Loucy (cell line): ENCODE measurements at regions not wholly inside any gene's neighbourhood (a gene's known extent, or its start where the extent isn't known, plus 50 kb on each side); places are given as distances from the start of the nearest gene placed in this dataset.

Experiments
- H2AFZ ChIP-seq: fragments of 200-600 bp; sonication (generic); 2 replicates; pipeline ENCODE4 v1.6.0; 2016; ENCODE audit warnings: antibody characterized with exemption, mild to moderate bottlenecking, low read length, moderate library complexity
- H3F3A ChIP-seq: fragments of 200-600 bp; 2 replicates; pipeline ENCODE4 v1.6.0; 2016; ENCODE audit warnings: antibody characterized with exemption, low read depth, mild to moderate bottlenecking
- H3K27me3 ChIP-seq: fragments of 200-600 bp; sonication (generic); 2 replicates; pipeline ENCODE4 v1.6.1; 2014; ENCODE audit warnings: low read length, mild to moderate bottlenecking; ENCODE audit not compliant: insufficient read depth, poor library complexity, severe bottlenecking
- H3K36me3 ChIP-seq: fragments of 200-600 bp; sonication (generic); 2 replicates; pipeline ENCODE4 v1.6.1; 2016; ENCODE audit warnings: low read length; ENCODE audit not compliant: insufficient read depth
- H3K4me1 ChIP-seq: fragments of 200-600 bp; sonication (generic); 2 replicates; pipeline ENCODE4 v1.5.1; 2014; ENCODE audit warnings: low read length, mild to moderate bottlenecking; ENCODE audit not compliant: insufficient read depth, poor library complexity, severe bottlenecking
- H3K4me2 ChIP-seq: fragments of 200-600 bp; sonication (generic); 2 replicates; pipeline ENCODE4 v1.6.0; 2014; ENCODE audit warnings: antibody characterized with exemption, low read length, low read depth, mild to moderate bottlenecking; ENCODE audit not compliant: poor library complexity, severe bottlenecking
- H3K4me3 ChIP-seq: fragments of 200-600 bp; sonication (generic); 2 replicates; pipeline ENCODE4 v1.5.1; 2014; ENCODE audit warnings: low read length, mild to moderate bottlenecking, mixed read lengths; ENCODE audit not compliant: poor library complexity, severe bottlenecking
- H3K79me2 ChIP-seq: fragments of 200-600 bp; sonication (generic); 2 replicates; pipeline ENCODE4 v1.6.1; 2014; ENCODE audit warnings: low read length; ENCODE audit not compliant: insufficient read depth
- H3K9ac ChIP-seq: fragments of 200-600 bp; sonication (generic); 2 replicates; pipeline ENCODE4 v1.6.0; 2014; ENCODE audit warnings: mild to moderate bottlenecking, low read depth, low read length, moderate library complexity; ENCODE audit not compliant: poor library complexity, severe bottlenecking
- H3K9me2 ChIP-seq: fragments of 200-600 bp; sonication (generic); replicated peaks from 2 replicates; pipeline ENCODE4 v1.6.1; 2016; ENCODE audit warnings: low read depth, low read length, mixed read lengths
- H3K9me3 ChIP-seq: fragments of 200-600 bp; sonication (generic); 2 replicates; pipeline ENCODE4 v1.6.1; 2014; ENCODE audit warnings: mild to moderate bottlenecking, antibody characterized with exemption, low read length, low read depth; ENCODE audit not compliant: insufficient read depth
- H4K20me1 ChIP-seq: fragments of 200-600 bp; sonication (generic); 2 replicates; pipeline ENCODE4 v1.6.0; 2014; ENCODE audit warnings: antibody characterized with exemption, low read length, mild to moderate bottlenecking; ENCODE audit not compliant: insufficient read depth, poor library complexity, severe bottlenecking
- CTCF ChIP-seq: fragments of 200-600 bp; sonication (generic); conservative IDR thresholded peaks from 2 replicates; pipeline ENCODE4 v1.5.1; 2014; ENCODE audit warnings: mild to moderate bottlenecking, antibody characterized with exemption, low read length
- EZH2phosphoT487 ChIP-seq: fragments of 200-600 bp; IDR thresholded peaks from 2 replicates; pipeline ENCODE4 v1.6.1; 2018; ENCODE audit warnings: antibody characterized with exemption, mild to moderate bottlenecking, moderate library complexity, borderline replicate concordance

- Histone ChIP-seq H3K27me3 (no peaks in the 10 kb centered on the region), H3K9me3 (no peaks in the 10 kb centered on the region), H3K4me3 (no peak overlapping the region), H3K79me2 (no peaks in the 10 kb centered on the region), H3K9me2 (no peaks in the 10 kb centered on the region), H4K20me1 (no peaks in the 10 kb centered on the region), H3K4me2 (no peak overlapping the region), H3F3A (no peaks in the 10 kb centered on the region), H3K36me3 (no peaks in the 10 kb centered on the region), H3K4me1 (no peaks in the 10 kb centered on the region), H3K9ac (no peak overlapping the region), H2AFZ (no peak overlapping the region)
- TF ChIP-seq CTCF (no peak), EZH2phosphoT487 (no peak)
Observed at GRCh38 chr1:191327868-191328267, 830.4 kb upstream of the RGS18 start.

GRCh38 chr1:191343816-191344215, 814.4 kb upstream of the RGS18 start:
- Histone ChIP-seq H3F3A (no peaks in the 10 kb centered on the region), H2AFZ (no peak overlapping the region), H3K27me3 (no peaks in the 10 kb centered on the region), H3K4me2 (no peak overlapping the region), H3K4me3 (no peak overlapping the region), H3K9ac (no peak overlapping the region), H3K4me1 (no peaks in the 10 kb centered on the region), H4K20me1 (no peaks in the 10 kb centered on the region), H3K9me2 (no peaks in the 10 kb centered on the region), H3K36me3 (no peaks in the 10 kb centered on the region), H3K9me3 (no peaks in the 10 kb centered on the region), H3K79me2 (no peaks in the 10 kb centered on the region)
- TF ChIP-seq CTCF = no peak
- no peak for TF ChIP-seq EZH2phosphoT487

GRCh38 chr1:191346381-191346780, 811.9 kb upstream of the RGS18 start:
- H3F3A ChIP-seq = no peaks in the 10 kb centered on the region
- H3K27me3 ChIP-seq = no peaks in the 10 kb centered on the region
- H3K9ac ChIP-seq = no peak overlapping the region

More at GRCh38 chr1:191346381-191346780, 811.9 kb upstream of the RGS18 start:
- no peak overlapping the region for H2AFZ ChIP-seq
- H3K4me1 ChIP-seq = no peaks in the 10 kb centered on the region
- H3K4me3 ChIP-seq = no peak overlapping the region
- no peak overlapping the region for H3K4me2 ChIP-seq
- no peaks in the 10 kb centered on the region for H3K9me3 ChIP-seq
- TF ChIP-seq CTCF = no peak
- no peak for TF ChIP-seq EZH2phosphoT487
- no peaks in the 10 kb centered on the region for H4K20me1 ChIP-seq
- no peaks in the 10 kb centered on the region for H3K36me3 ChIP-seq
- H3K79me2 ChIP-seq = no peaks in the 10 kb centered on the region
- no peaks in the 10 kb centered on the region for H3K9me2 ChIP-seq
